ENCODE measurements at regions not wholly inside any gene's neighbourhood (a gene's known extent, or its start where the extent isn't known, plus 50 kb on each side); places are given as distances from the start of the nearest gene placed in this dataset.

DNA sequence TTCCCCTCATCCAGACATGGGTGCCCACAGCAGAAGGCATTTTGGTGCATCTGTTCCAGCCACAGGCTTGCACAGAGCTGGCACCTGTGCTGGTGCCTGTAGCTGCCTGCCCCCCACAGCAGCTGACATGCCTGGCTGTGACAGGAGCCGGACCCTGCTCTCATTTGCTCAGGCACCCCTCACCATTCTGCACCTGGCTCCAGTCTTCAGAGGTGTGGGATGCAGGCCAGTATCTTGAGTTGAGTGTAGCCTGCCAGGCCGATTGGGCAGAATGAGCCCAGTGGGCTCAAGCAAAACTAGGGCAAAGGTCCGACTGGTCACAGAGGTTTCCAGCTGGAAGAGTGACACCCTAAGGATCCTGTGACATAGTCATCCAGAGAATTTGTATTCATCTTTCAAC is 887.7 kb downstream of the CDH11 start:
- Mint-ChIP-seq H3K4me1 (ENCODE audit: low read depth, unreplicated experiment) (no peaks in the 10 kb centered on the region), H3K36me3 (ENCODE audit: insufficient read depth, unreplicated experiment) (no peaks in the 10 kb centered on the region), H3K27ac (ENCODE audit: unreplicated experiment) (no peak overlapping the region), H3K27me3 (ENCODE audit: insufficient read depth, unreplicated experiment) (no peaks in the 10 kb centered on the region), H3K4me3 (ENCODE audit: unreplicated experiment) (no peak overlapping the region), H3K9me3 (ENCODE audit: unreplicated experiment) (no peaks in the 10 kb centered on the region)
- TF ChIP-seq, protein P1, sequence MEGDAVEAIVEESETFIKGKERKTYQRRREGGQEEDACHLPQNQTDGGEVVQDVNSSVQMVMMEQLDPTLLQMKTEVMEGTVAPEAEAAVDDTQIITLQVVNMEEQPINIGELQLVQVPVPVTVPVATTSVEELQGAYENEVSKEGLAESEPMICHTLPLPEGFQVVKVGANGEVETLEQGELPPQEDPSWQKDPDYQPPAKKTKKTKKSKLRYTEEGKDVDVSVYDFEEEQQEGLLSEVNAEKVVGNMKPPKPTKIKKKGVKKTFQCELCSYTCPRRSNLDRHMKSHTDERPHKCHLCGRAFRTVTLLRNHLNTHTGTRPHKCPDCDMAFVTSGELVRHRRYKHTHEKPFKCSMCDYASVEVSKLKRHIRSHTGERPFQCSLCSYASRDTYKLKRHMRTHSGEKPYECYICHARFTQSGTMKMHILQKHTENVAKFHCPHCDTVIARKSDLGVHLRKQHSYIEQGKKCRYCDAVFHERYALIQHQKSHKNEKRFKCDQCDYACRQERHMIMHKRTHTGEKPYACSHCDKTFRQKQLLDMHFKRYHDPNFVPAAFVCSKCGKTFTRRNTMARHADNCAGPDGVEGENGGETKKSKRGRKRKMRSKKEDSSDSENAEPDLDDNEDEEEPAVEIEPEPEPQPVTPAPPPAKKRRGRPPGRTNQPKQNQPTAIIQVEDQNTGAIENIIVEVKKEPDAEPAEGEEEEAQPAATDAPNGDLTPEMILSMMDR (IDR thresholded peaks at IDR 0.05; ENCODE audit: insufficient read depth in 1 of 2, low read depth in 1 of 2, low read length in 1 of 2, severe bottlenecking in 1 of 2, unreplicated experiment in 1 of 2) = no peak
- POLR2A ChIA-PET = no interaction called here
- Histone ChIP-seq H3K4me1 (no peaks in the 10 kb centered on the region), H3K27me3 (replicated peaks; ENCODE audit: control insufficient read depth, insufficient read depth, low read length) (no peaks in the 10 kb centered on the region), H3K9me3 (no peaks in the 10 kb centered on the region), H3K4me3 (ENCODE audit: low read depth, low read length) (no peak overlapping the region), H3K36me3 (ENCODE audit: control insufficient read depth, insufficient read depth, low read length) (no peaks in the 10 kb centered on the region)
- intact Hi-C loops (cut with micrococcal nuclease; ENCODE audit: unreplicated experiment) = no loop called here
- BruUV-seq (replicated peaks) = no TSS peak
- DNase-seq = no peak
- CTCF ChIA-PET = no interaction called here

DNA sequence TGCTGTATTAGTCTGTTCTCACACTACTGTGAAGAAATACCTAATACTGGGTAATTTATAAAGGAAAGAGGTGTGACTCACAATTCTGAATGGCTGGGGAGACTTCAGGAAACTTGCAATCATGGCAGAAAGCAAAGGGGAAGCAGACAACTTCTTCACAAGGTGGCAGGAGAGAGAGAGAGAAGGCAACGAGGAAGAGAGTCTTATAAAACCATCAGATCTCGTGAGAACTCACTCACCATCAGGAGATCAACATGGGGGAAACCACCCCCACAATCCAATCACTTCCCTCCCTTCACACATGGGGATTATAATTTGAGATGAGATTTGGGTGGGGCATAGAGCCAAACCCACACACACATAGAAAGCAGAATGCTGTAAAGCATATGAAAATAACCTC is 896.2 kb downstream of the CDH11 start:
- Mint-ChIP-seq H3K27me3 (ENCODE audit: insufficient read depth, unreplicated experiment) (peaks cover 5% of the 10 kb centered on the region), H3K27ac (ENCODE audit: unreplicated experiment) (no peak overlapping the region), H3K36me3 (ENCODE audit: insufficient read depth, unreplicated experiment) (no peaks in the 10 kb centered on the region), H3K4me1 (ENCODE audit: low read depth, unreplicated experiment) (no peaks in the 10 kb centered on the region), H3K9me3 (ENCODE audit: unreplicated experiment) (no peaks in the 10 kb centered on the region), H3K4me3 (ENCODE audit: unreplicated experiment) (no peak overlapping the region)
- H3K36me3 ChIP-seq (ENCODE audit: control insufficient read depth, insufficient read depth, low read length) = no peaks in the 10 kb centered on the region
- no TSS peak for BruUV-seq (replicated peaks)
- CTCF ChIA-PET = no interaction called here
- no peaks in the 10 kb centered on the region for H3K4me1 ChIP-seq
- H3K4me3 ChIP-seq (ENCODE audit: low read depth, low read length) = no peak overlapping the region
- no peaks in the 10 kb centered on the region for H3K27me3 ChIP-seq (replicated peaks; ENCODE audit: control insufficient read depth, insufficient read depth, low read length)
- intact Hi-C loops (cut with micrococcal nuclease; ENCODE audit: unreplicated experiment) = no loop called here
- POLR2A ChIA-PET = no interaction called here
- TF ChIP-seq, protein P1 (IDR thresholded peaks at IDR 0.05; ENCODE audit: insufficient read depth in 1 of 2, low read depth in 1 of 2, low read length in 1 of 2, severe bottlenecking in 1 of 2, unreplicated experiment in 1 of 2) = no peak
- no peaks in the 10 kb centered on the region for H3K9me3 ChIP-seq
- DNase-seq = no peak

DNA sequence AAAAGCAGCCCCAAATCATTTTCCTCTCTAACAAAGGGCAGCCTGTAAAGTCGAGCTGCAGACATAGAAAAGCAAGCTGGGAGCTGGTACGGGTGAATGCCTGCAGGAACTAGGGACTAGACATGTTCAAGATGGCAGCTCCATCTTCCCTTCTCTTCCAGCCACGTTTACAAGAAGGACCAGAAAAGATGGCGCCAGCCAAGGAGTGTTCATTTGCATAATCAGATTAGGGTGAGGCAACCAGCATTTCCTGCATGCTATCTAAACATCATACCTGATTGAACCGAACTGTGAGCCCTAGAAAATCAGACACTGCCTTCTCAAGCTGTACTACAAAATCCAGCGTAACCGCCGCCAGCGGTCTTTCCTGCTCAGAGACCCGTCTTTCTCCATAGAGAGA is 896.8 kb downstream of the CDH11 start:
- intact Hi-C loops (cut with micrococcal nuclease; ENCODE audit: unreplicated experiment) = no loop called here
- Mint-ChIP-seq H3K27me3 (ENCODE audit: insufficient read depth, unreplicated experiment) (peaks cover 5% of the 10 kb centered on the region), H3K4me3 (ENCODE audit: unreplicated experiment) (no peak overlapping the region), H3K36me3 (ENCODE audit: insufficient read depth, unreplicated experiment) (no peaks in the 10 kb centered on the region), H3K27ac (ENCODE audit: unreplicated experiment) (no peak overlapping the region), H3K4me1 (ENCODE audit: low read depth, unreplicated experiment) (no peaks in the 10 kb centered on the region), H3K9me3 (ENCODE audit: unreplicated experiment) (no peaks in the 10 kb centered on the region)
- no peaks in the 10 kb centered on the region for H3K9me3 ChIP-seq
- BruUV-seq (replicated peaks) = no TSS peak
- no peaks in the 10 kb centered on the region for H3K27me3 ChIP-seq (replicated peaks; ENCODE audit: control insufficient read depth, insufficient read depth, low read length)
- no peak overlapping the region for H3K4me3 ChIP-seq (ENCODE audit: low read depth, low read length)
- TF ChIP-seq, protein P1 (IDR thresholded peaks at IDR 0.05; ENCODE audit: insufficient read depth in 1 of 2, low read depth in 1 of 2, low read length in 1 of 2, severe bottlenecking in 1 of 2, unreplicated experiment in 1 of 2) = no peak
- H3K36me3 ChIP-seq (ENCODE audit: control insufficient read depth, insufficient read depth, low read length) = no peaks in the 10 kb centered on the region
- ChIA-PET POLR2A (no interaction called here), CTCF (no interaction called here)
- H3K4me1 ChIP-seq = no peaks in the 10 kb centered on the region
- no peak for DNase-seq
